Mesendoderm (in vitro differentiated cells): ENCODE measurements at regions not wholly inside any gene's neighbourhood (a gene's known extent, or its start where the extent isn't known, plus 50 kb on each side); places are given as distances from the start of the nearest gene placed in this dataset. TPM values are rescaled to one million over a fixed set of nuclear protein-coding genes. Genes with fewer than 3 reads are reported as not detected.

Experiments used
- DNase-seq: peaks from one replicate; pipeline ENCODE4 v3.0.0; 2013
- H2AK5ac ChIP-seq: 2 replicates; pipeline ENCODE4 v1.6.1; 2013; ENCODE audit warnings: low read length, inconsistent platforms
- H2BK120ac ChIP-seq: 2 replicates; pipeline ENCODE4 v1.6.1; 2013; ENCODE audit warnings: low read depth, mild to moderate bottlenecking, low read length, moderate library complexity, mixed read lengths
- H2BK15ac ChIP-seq: replicated peaks from 2 replicates; pipeline ENCODE4 v1.6.1; 2013; ENCODE audit warnings: low read depth, mild to moderate bottlenecking, moderate library complexity
- H2BK5ac ChIP-seq: 2 replicates; pipeline ENCODE4 v1.6.1; 2013; ENCODE audit warnings: low read length, inconsistent platforms
- H3K18ac ChIP-seq: 2 replicates; pipeline ENCODE4 v1.6.1; 2013; ENCODE audit warnings: mild to moderate bottlenecking, low read length, mixed read lengths
- H3K23ac ChIP-seq: one replicate; pipeline ENCODE4 v1.6.1; 2013; ENCODE audit warnings: low read length
- H3K27ac ChIP-seq: 2 replicates; pipeline ENCODE4 v1.5.1; 2013; ENCODE audit warnings: low read depth, mild to moderate bottlenecking, inconsistent platforms, low read length, moderate library complexity
- H3K27me3 ChIP-seq: 2 replicates; pipeline ENCODE4 v1.6.1; 2013; ENCODE audit warnings: low read length, control low read depth, mild to moderate bottlenecking, inconsistent platforms; ENCODE audit not compliant: insufficient read depth, poor library complexity
- H3K36me3 ChIP-seq: 2 replicates; pipeline ENCODE4 v1.6.1; 2013; ENCODE audit warnings: low read length, inconsistent platforms; ENCODE audit not compliant: control insufficient read depth, insufficient read depth
- H3K4ac ChIP-seq: one replicate; pipeline ENCODE4 v1.6.1; 2013; ENCODE audit warnings: low read depth, mild to moderate bottlenecking, low read length, moderate library complexity
- H3K4me1 ChIP-seq: 2 replicates; pipeline ENCODE4 v1.6.1; 2013; ENCODE audit warnings: low read depth, low read length, inconsistent platforms; ENCODE audit not compliant: control insufficient read depth
- H3K4me2 ChIP-seq: 2 replicates; pipeline ENCODE4 v1.6.1; 2013; ENCODE audit warnings: low read length
- H3K4me3 ChIP-seq: 2 replicates; pipeline ENCODE4 v1.5.1; 2013; ENCODE audit warnings: mild to moderate bottlenecking, low read length
- H3K56ac ChIP-seq: one replicate; pipeline ENCODE4 v1.6.1; 2013; ENCODE audit warnings: low read length
- H3K79me1 ChIP-seq: 2 replicates; pipeline ENCODE4 v1.6.1; 2013; ENCODE audit warnings: low read length, inconsistent platforms
- H3K79me2 ChIP-seq: 2 replicates; pipeline ENCODE4 v1.6.1; 2013; ENCODE audit warnings: mild to moderate bottlenecking, low read length; ENCODE audit not compliant: control insufficient read depth, insufficient read depth
- H3K9ac ChIP-seq: 2 replicates; pipeline ENCODE4 v1.6.1; 2013; ENCODE audit warnings: low read length, inconsistent platforms
- H4K5ac ChIP-seq: one replicate; pipeline ENCODE4 v1.6.1; 2013; ENCODE audit warnings: low read length
- H4K8ac ChIP-seq: one replicate; pipeline ENCODE4 v1.6.1; 2013; ENCODE audit warnings: low read depth, mild to moderate bottlenecking, control low read depth, low read length, moderate library complexity
- WGBS: extraction: QIAGEN DNeasy Blood & Tissue Kit; methylation state at CpG from one replicate; pipeline ENCODE4 v1.1.7; 2013; ENCODE audit warnings: low lambda C conversion rate, missing lambda C conversion rate; ENCODE audit not compliant: insufficient coverage; ENCODE audit errors: extremely low coverage; 5-methylcytosine and 5-hydroxymethylcytosine counted together
- small RNA-seq: library from polyadenylated mRNA; stranded (forward); fragments of <200 nt; extraction: miRNeasy Mini kit (QIAGEN cat#:217004); gene quantifications from one replicate; pipeline ENCODE3, GENCODE V24; 2013; ENCODE audit not compliant: insufficient read depth

- H3K18ac ChIP-seq = no peak overlapping the region
- no peak overlapping the region for H3K4ac ChIP-seq
- H3K4me2 ChIP-seq = no peak overlapping the region
- H3K36me3 ChIP-seq = no peaks in the 10 kb centered on the region
- no peaks in the 10 kb centered on the region for H3K27me3 ChIP-seq
- WGBS = no CpG with 5 or more reads among the region's 3 CpGs
- no peak overlapping the region for H2BK15ac ChIP-seq
- H3K9ac ChIP-seq = no peak overlapping the region
- no peak overlapping the region for H2AK5ac ChIP-seq
- H3K4me1 ChIP-seq = no peaks in the 10 kb centered on the region
- H2BK120ac ChIP-seq = no peak overlapping the region
- H4K8ac ChIP-seq = no peak overlapping the region
- H3K23ac ChIP-seq = no peak overlapping the region
- H3K79me1 ChIP-seq = no peaks in the 10 kb centered on the region
- no peak overlapping the region for H3K27ac ChIP-seq
- DNase-seq = no peak
- H2BK5ac ChIP-seq = no peak overlapping the region
- no peaks in the 10 kb centered on the region for H3K79me2 ChIP-seq
- H3K4me3 ChIP-seq = no peak overlapping the region
- H4K5ac ChIP-seq = no peak overlapping the region
- H3K56ac ChIP-seq = no peak overlapping the region
Observed at GRCh38 chr11:86119077-86119476, 50.2 kb upstream of the PICALM start.

Small RNAs in the stretch of these regions (small RNA-seq; reads per million reads assigned to genes)
- gene RNU6-560P = not detected
